GM18873 (cell line): ENCODE measurements at regions not wholly inside any gene's neighbourhood (a gene's known extent, or its start where the extent isn't known, plus 50 kb on each side); places are given as distances from the start of the nearest gene placed in this dataset.
A peak's percentile ranks its signal among the peaks of the same experiment; 100 is the strongest.
"Not testable (repeated sequence)": the region's sequence is repeated elsewhere in the genome, so short reads cannot be mapped to it uniquely, and the experiment has no call there.

Source experiments
- ATAC-seq: cut with Tn5 transposase; IDR thresholded peaks from one replicate; pipeline ENCODE4 v1.9.1; 2021; ENCODE audit warnings: mild to moderate bottlenecking, moderate library complexity, moderate number of reproducible peaks; ENCODE audit not compliant: unreplicated experiment, low FRiP score

GRCh38 chr7:13024121-13024674, 336.8 kb downstream of the ARL4A start:
- ATAC-seq: no peak

- ATAC-seq: not testable (repeated sequence)
These were observed 337.6 kb downstream of the ARL4A start for GRCh38 chr7:13025043-13025442.

- no peak for ATAC-seq
These were observed 339.9 kb downstream of the ARL4A start for GRCh38 chr7:13027321-13027720.

- ATAC-seq: no peak
These were observed 340.8 kb downstream of the ARL4A start for GRCh38 chr7:13028036-13028824.

DNA sequence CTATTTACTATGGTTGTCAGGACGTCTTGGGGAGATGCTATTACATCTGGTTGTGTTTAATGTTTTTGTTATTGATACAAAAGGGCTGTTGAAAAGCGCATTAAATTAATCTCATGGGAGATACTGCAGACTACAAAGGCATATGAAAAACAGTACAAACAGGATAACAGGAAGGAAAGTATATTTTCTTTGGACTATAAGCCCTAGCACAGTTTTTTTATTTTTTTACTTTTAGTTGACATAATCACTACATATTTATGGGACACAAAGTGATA, 341.3 kb downstream of the ARL4A start:
- ATAC-seq: no peak

- no peak for ATAC-seq
These were observed 344.0 kb downstream of the ARL4A start for GRCh38 chr7:13031468-13031867.

- no peak for ATAC-seq
These were observed 344.7 kb downstream of the ARL4A start for GRCh38 chr7:13032084-13032483.

GRCh38 chr7:13032576-13032975, 345.1 kb downstream of the ARL4A start:
- ATAC-seq: no peak

- no peak for ATAC-seq
These were observed 347.3 kb downstream of the ARL4A start for GRCh38 chr7:13034693-13035092.

GRCh38 chr7:13035233-13035632, 347.8 kb downstream of the ARL4A start:
- no peak for ATAC-seq

- no peak for ATAC-seq
These were observed 348.9 kb downstream of the ARL4A start for GRCh38 chr7:13036256-13036780.

DNA sequence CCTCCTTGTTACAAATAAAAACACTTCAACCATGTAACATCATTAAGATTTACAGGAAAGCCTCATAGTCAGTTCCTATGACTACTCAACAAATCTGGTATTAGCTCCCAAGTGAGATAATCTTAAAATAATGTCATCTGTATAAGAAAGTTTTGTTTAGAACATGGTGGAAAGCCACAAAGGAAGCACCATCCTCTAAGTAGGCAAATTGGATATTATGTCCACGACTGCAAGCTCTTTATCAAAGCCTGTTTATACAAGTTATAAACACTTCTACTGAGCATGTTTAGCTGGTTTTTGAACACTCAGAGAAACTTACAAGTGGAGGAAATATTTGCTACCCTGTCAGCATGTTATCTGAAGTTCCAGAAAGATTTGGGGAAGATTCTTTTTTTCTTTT, 349.8 kb downstream of the ARL4A start:
- ATAC-seq: no peak

DNA sequence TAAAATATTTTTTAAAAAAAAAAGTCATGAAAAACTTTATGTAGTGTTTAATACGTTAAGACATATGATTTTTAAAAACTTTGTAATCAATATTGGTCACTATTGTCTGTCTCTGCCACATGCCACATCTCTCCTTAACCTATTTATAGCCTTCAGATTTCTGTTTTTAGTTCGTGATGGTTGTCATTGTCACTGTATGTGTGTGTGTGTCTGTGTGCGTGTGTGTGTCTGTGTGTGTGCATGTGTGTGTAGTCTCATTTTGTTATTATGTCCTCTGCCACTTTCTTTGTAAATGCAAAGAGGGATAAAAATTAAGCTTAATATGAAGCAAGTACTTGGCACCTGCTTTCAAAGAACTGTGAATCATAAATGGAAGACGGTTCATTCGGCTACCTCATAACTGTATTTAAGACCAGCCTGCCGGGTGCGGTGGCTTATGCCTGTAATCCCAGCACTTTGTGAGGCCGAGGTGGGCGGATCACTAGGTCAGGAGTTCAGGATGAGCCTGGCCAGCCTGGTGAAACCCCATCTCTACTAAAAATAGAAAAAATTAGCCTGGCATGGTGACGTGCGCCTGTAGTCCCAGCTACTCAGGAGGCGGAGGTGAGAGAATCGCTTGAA, 354.0 kb downstream of the ARL4A start:
- no peak for ATAC-seq

DNA sequence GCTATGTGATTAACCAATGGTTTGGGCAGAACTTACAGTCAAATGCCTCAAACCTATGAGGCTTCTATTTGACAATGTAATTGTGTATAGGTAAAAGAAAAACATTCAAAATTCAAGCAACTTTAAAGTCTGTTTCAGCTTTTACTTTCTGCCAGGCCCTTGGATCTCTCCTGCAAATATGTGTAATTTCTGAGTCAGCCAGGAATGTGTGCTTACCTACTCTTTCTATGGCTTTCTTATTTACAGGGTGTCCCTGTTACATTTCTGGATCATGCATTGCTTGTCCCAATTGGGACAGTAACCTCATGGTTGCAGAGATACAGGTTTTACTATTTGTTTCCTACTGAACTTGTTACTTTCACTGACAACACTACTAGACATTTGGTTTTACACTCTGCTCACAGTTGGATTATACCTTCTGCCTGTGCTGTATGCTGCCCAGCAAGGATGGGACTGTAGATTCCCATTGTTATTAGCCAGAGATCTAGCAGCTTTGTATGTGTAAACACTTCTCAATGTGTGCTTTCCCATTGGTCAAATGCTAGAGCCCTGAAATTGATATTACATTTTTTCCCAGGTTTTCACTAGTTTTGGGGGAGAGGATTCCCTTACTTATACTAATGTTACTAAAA, 355.3 kb downstream of the ARL4A start:
- ATAC-seq: no peak

DNA sequence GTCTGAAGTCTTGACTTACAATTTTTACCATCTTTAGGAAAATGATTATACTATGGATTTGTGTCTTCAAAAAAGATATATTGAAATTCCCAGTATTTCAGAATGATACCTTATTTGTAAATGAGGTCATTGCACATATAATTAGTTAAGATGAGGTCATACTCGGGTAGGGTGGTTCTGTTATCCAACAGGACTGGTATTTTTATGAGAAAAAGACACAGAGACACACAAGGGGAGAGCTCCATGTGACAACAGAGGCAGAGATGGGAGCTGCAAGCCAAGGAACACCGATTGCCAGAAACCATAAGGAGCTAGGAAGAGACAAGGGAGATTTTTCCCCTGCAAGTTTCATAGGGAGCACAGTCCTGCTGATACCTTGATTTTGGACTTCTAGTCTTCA, 356.9 kb downstream of the ARL4A start:
- no peak for ATAC-seq

GRCh38 chr7:13047061-13047460, 359.6 kb downstream of the ARL4A start:
- no peak for ATAC-seq

GRCh38 chr7:13049946-13050345, 362.5 kb downstream of the ARL4A start:
- no peak for ATAC-seq

DNA sequence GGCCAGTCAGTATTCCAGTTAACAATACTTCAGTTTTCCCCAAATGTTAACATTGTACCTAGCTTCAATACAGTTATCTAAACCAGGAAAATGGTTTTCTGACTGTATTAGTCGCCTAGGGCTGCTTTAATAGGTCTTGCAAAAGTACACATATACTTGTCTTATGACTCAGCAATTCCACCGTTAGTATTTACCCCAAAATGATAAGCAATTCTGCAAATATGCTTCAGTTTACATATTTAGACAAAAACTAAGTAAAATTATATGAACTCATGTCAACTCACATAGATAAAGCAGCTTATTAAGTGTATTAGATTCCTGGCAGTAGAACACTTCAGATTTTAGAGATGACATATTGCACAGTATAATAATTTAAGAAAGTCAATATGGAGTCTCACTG, 363.3 kb downstream of the ARL4A start:
- ATAC-seq: no peak

DNA sequence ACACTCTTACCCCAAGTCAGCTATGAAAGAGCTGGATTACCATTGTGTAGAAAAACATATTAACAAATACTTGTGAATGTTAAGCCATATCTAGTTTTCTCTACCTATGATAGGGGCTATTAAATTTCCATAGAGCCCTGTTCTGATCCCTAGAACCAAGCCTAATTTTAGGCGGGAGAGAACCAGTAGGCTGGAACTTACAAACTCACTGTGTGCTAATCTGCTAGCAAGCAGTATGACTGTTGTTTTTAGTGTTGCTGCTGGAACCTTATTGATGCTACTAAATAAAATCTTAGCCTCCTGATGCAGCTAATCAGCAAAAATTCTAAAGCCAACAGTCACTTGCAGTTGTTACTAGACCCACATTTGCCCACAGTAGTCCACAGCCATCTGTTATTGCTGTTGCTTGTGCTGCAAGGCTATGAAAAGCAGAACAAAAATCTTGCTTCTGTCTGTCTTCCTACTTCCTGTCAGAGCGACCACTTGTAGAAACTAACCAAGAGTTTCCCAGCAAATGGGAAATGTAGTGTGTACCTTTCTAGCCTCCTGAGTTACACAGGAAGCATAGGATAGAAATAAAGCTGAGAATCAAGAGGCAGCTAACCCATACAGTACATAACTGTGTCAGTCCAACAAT, 368.4 kb downstream of the ARL4A start:
- no peak for ATAC-seq

GRCh38 chr7:13057462-13058200, 370.2 kb downstream of the ARL4A start:
- ATAC-seq: peak; percentile 90
